ENCODE measurements at regions not wholly inside any gene's neighbourhood (a gene's known extent, or its start where the extent isn't known, plus 50 kb on each side); places are given as distances from the start of the nearest gene placed in this dataset.

GRCh38 chr16:79758615-79759346, 158.2 kb upstream of the MAF start:
- DNase-seq (ENCODE audit: low spot score), result no peak

GRCh38 chr16:79757968-79758367, 157.4 kb upstream of the MAF start:
- no peak for DNase-seq (ENCODE audit: low spot score)

- DNase-seq (ENCODE audit: low spot score), result no peak
Observed at GRCh38 chr16:79757163-79757562, 156.6 kb upstream of the MAF start.

- no peak for DNase-seq (ENCODE audit: low spot score)
Observed at GRCh38 chr16:79756571-79756970, 156.0 kb upstream of the MAF start.

- DNase-seq (ENCODE audit: low spot score), result no peak
Observed at GRCh38 chr16:79754501-79754900, 154.0 kb upstream of the MAF start.

GRCh38 chr16:79754081-79754480, 153.5 kb upstream of the MAF start:
- no peak for DNase-seq (ENCODE audit: low spot score)

- DNase-seq (ENCODE audit: low spot score), result no peak
Observed at GRCh38 chr16:79753286-79753685, 152.7 kb upstream of the MAF start.

GRCh38 chr16:79752396-79752795, 151.9 kb upstream of the MAF start:
- no peak for DNase-seq (ENCODE audit: low spot score)

GRCh38 chr16:79751471-79752184, 151.1 kb upstream of the MAF start:
- peak; percentile 64 for DNase-seq (ENCODE audit: low spot score)

GRCh38 chr16:79750311-79750710, 149.8 kb upstream of the MAF start:
- DNase-seq (ENCODE audit: low spot score), result no peak

GRCh38 chr16:79748629-79749028, 148.1 kb upstream of the MAF start:
- no peak for DNase-seq (ENCODE audit: low spot score)

- DNase-seq (ENCODE audit: low spot score), result no peak
Observed at GRCh38 chr16:79747688-79748087, 147.2 kb upstream of the MAF start.

- DNase-seq (ENCODE audit: low spot score), result no peak
Observed at GRCh38 chr16:79740252-79740651, 139.7 kb upstream of the MAF start.

- no peak for DNase-seq (ENCODE audit: low spot score)
Observed at GRCh38 chr16:79735271-79735670, 134.7 kb upstream of the MAF start.

GRCh38 chr16:79734721-79735120, 134.2 kb upstream of the MAF start:
- DNase-seq (ENCODE audit: low spot score), result no peak

GRCh38 chr16:79728923-79729240, 128.3 kb upstream of the MAF start:
- no peak for DNase-seq (ENCODE audit: low spot score)

- no peak for DNase-seq (ENCODE audit: low spot score)
Observed at GRCh38 chr16:79728048-79728922, 127.7 kb upstream of the MAF start.

GRCh38 chr16:79726902-79727301, 126.4 kb upstream of the MAF start:
- no peak for DNase-seq (ENCODE audit: low spot score)

- no peak for DNase-seq (ENCODE audit: low spot score)
Observed at GRCh38 chr16:79725051-79725450, 124.5 kb upstream of the MAF start.

- DNase-seq (ENCODE audit: low spot score), result no peak
Observed at GRCh38 chr16:79723583-79724168, 123.1 kb upstream of the MAF start.

GRCh38 chr16:79721270-79721669, 120.7 kb upstream of the MAF start:
- DNase-seq (ENCODE audit: low spot score), result no peak

Measured in ureter (tissue), 1 donor.